Stimulated activated CD8-positive, alpha-beta memory T cell treated with anti-CD3 and anti-CD28 coated beads, Interleukin-12 subunit alpha, Interleukin-12 subunit beta, amount 100 ng/mL, for 4 hours (primary cell): ENCODE measurements at regions not wholly inside any gene's neighbourhood (a gene's known extent, or its start where the extent isn't known, plus 50 kb on each side); places are given as distances from the start of the nearest gene placed in this dataset.
"Not testable (repeated sequence)": the region's sequence is repeated elsewhere in the genome, so short reads cannot be mapped to it uniquely, and the experiment has no call there.

Source experiments
- DNase-seq: peaks from one replicate; pipeline ENCODE4 v3.0.0-alpha.2; 2020; ENCODE audit warnings: low read depth

GRCh38 chr6:164377348-164377918 is 932.0 kb downstream of the C6orf118 start:
- DNase-seq, result no peak

- no peak for DNase-seq
These were observed 938.6 kb downstream of the C6orf118 start for GRCh38 chr6:164370773-164371172.

- DNase-seq, result no peak
These were observed 944.9 kb downstream of the QKI start for GRCh38 chr6:164359441-164359840.

GRCh38 chr6:164359036-164359435 is 944.5 kb downstream of the QKI start:
- DNase-seq, result no peak

GRCh38 chr6:164356814-164357213 is 942.3 kb downstream of the QKI start:
- DNase-seq, result no peak

GRCh38 chr6:164347455-164347854 is 932.9 kb downstream of the QKI start:
- DNase-seq, result no peak

GRCh38 chr6:164346631-164347030 is 932.1 kb downstream of the QKI start:
- no peak for DNase-seq

- DNase-seq, result no peak
These were observed 931.4 kb downstream of the QKI start for GRCh38 chr6:164345806-164346496.

- no peak for DNase-seq
These were observed 930.8 kb downstream of the QKI start for GRCh38 chr6:164345327-164345726.

- no peak for DNase-seq
These were observed 930.3 kb downstream of the QKI start for GRCh38 chr6:164344801-164345291.

GRCh38 chr6:164339442-164339841 is 924.9 kb downstream of the QKI start:
- DNase-seq, result not testable (repeated sequence)

- no peak for DNase-seq
These were observed 923.4 kb downstream of the QKI start for GRCh38 chr6:164337925-164338397.

- no peak for DNase-seq
These were observed 922.8 kb downstream of the QKI start for GRCh38 chr6:164337024-164337924.

- DNase-seq, result no peak
These were observed 921.9 kb downstream of the QKI start for GRCh38 chr6:164336455-164336854.

GRCh38 chr6:164331026-164331425 is 916.5 kb downstream of the QKI start:
- no peak for DNase-seq

- DNase-seq, result no peak
These were observed 910.6 kb downstream of the QKI start for GRCh38 chr6:164325168-164325567.

GRCh38 chr6:164322533-164322932 is 908.0 kb downstream of the QKI start:
- no peak for DNase-seq

- DNase-seq, result no peak
These were observed 906.8 kb downstream of the QKI start for GRCh38 chr6:164321297-164321696.

GRCh38 chr6:164315376-164315775 is 900.9 kb downstream of the QKI start:
- DNase-seq, result no peak

GRCh38 chr6:164308339-164308738 is 893.8 kb downstream of the QKI start:
- DNase-seq, result no peak

GRCh38 chr6:164303102-164303964 is 888.8 kb downstream of the QKI start:
- no peak for DNase-seq

- no peak for DNase-seq
These were observed 881.9 kb downstream of the QKI start for GRCh38 chr6:164296411-164296810.
